MM.1S (cell line): ENCODE measurements at regions not wholly inside any gene's neighbourhood (a gene's known extent, or its start where the extent isn't known, plus 50 kb on each side); places are given as distances from the start of the nearest gene placed in this dataset.

Experiments used
- DNase-seq: peaks from one replicate; pipeline ENCODE4 v3.0.0-alpha.2; 2015
- H2AFZ ChIP-seq: fragments of 300-600 bp; sonication (generic); 2 replicates; pipeline ENCODE4 v1.6.0; 2016; ENCODE audit warnings: antibody characterized with exemption, low read length
- H3F3A ChIP-seq: fragments of 300-600 bp; sonication (generic); 2 replicates; pipeline ENCODE4 v1.6.1; 2016; ENCODE audit warnings: mild to moderate bottlenecking, antibody characterized with exemption, low read length, moderate library complexity, mixed read lengths; ENCODE audit not compliant: insufficient read depth
- H3K27ac ChIP-seq: fragments of 300-600 bp; sonication (generic); 2 replicates; pipeline ENCODE4 v1.5.1; 2016; ENCODE audit warnings: mild to moderate bottlenecking, low read length
- H3K27me3 ChIP-seq: fragments of 300-600 bp; sonication (generic); replicated peaks from 2 replicates; pipeline ENCODE4 v1.6.0; 2016; ENCODE audit warnings: low read length; ENCODE audit not compliant: insufficient read depth
- H3K36me3 ChIP-seq: fragments of 300-600 bp; sonication (generic); replicated peaks from 2 replicates; pipeline ENCODE4 v1.6.1; 2016; ENCODE audit warnings: mild to moderate bottlenecking, low read length, mixed read lengths; ENCODE audit not compliant: insufficient read depth
- H3K4me1 ChIP-seq: fragments of 300-600 bp; sonication (generic); 2 replicates; pipeline ENCODE4 v1.6.1; 2016; ENCODE audit warnings: low read length, mixed read lengths
- H3K4me2 ChIP-seq: fragments of 300-600 bp; sonication (generic); 2 replicates; pipeline ENCODE4 v1.6.0; 2016; ENCODE audit warnings: low read depth, low read length
- H3K4me3 ChIP-seq: fragments of 300-600 bp; sonication (generic); 2 replicates; pipeline ENCODE4 v1.5.1; 2016; ENCODE audit warnings: low read length, mixed read lengths
- H3K79me2 ChIP-seq: fragments of 300-600 bp; sonication (generic); 2 replicates; pipeline ENCODE4 v1.6.1; 2016; ENCODE audit warnings: mixed run types, low read length, mixed read lengths
- H3K9ac ChIP-seq: fragments of 300-600 bp; sonication (generic); 2 replicates; pipeline ENCODE4 v1.6.1; 2016; ENCODE audit warnings: low read length, mixed read lengths
- H3K9me2 ChIP-seq: fragments of 300-600 bp; sonication (generic); replicated peaks from 2 replicates; pipeline ENCODE4 v1.6.1; 2016; ENCODE audit warnings: mild to moderate bottlenecking, low read length, mixed read lengths; ENCODE audit not compliant: insufficient read depth
- H3K9me3 ChIP-seq: fragments of 300-600 bp; sonication (generic); replicated peaks from 2 replicates; pipeline ENCODE4 v1.6.1; 2016; ENCODE audit warnings: mild to moderate bottlenecking, low read length, mixed read lengths; ENCODE audit not compliant: insufficient read depth
- H4K20me1 ChIP-seq: fragments of 300-600 bp; sonication (generic); 2 replicates; pipeline ENCODE4 v1.6.1; 2016; ENCODE audit warnings: mild to moderate bottlenecking, low read length, moderate library complexity, mixed read lengths; ENCODE audit not compliant: insufficient read depth
- EZH2 ChIP-seq: fragments of 300-600 bp; sonication (generic); optimal IDR thresholded peaks from 2 replicates; pipeline ENCODE3; 2017; ENCODE audit warnings: low read depth, mild to moderate bottlenecking, antibody characterized with exemption, low read length, mixed read lengths
- EZH2phosphoT487 ChIP-seq: fragments of 300-600 bp; sonication (generic); IDR thresholded peaks from 2 replicates; pipeline ENCODE4 v1.6.1; 2018; ENCODE audit warnings: antibody characterized with exemption, low read length
- TF ChIP-seq, protein P1 (sequence below): fragments of 300-600 bp; sonication (generic); IDR thresholded peaks from 2 replicates; pipeline ENCODE4 v1.5.1; 2016; ENCODE audit warnings: antibody characterized with exemption, low read length, mixed read lengths

- no peak overlapping the region for H3K4me3 ChIP-seq
- no peak overlapping the region for H3K4me2 ChIP-seq
- no peaks in the 10 kb centered on the region for H3F3A ChIP-seq
- no peak overlapping the region for H3K27ac ChIP-seq
- H3K9me3 ChIP-seq = no peaks in the 10 kb centered on the region
- no peaks in the 10 kb centered on the region for H3K9me2 ChIP-seq
- H3K36me3 ChIP-seq = no peaks in the 10 kb centered on the region
- no peak overlapping the region for H2AFZ ChIP-seq
- H3K27me3 ChIP-seq = no peaks in the 10 kb centered on the region
- H3K4me1 ChIP-seq = no peaks in the 10 kb centered on the region
- no peak overlapping the region for H3K9ac ChIP-seq
- H3K79me2 ChIP-seq = no peaks in the 10 kb centered on the region
- no peaks in the 10 kb centered on the region for H4K20me1 ChIP-seq
- DNase-seq = no peak
- TF ChIP-seq EZH2phosphoT487 (no peak), EZH2 (no peak)
- TF ChIP-seq, protein P1, sequence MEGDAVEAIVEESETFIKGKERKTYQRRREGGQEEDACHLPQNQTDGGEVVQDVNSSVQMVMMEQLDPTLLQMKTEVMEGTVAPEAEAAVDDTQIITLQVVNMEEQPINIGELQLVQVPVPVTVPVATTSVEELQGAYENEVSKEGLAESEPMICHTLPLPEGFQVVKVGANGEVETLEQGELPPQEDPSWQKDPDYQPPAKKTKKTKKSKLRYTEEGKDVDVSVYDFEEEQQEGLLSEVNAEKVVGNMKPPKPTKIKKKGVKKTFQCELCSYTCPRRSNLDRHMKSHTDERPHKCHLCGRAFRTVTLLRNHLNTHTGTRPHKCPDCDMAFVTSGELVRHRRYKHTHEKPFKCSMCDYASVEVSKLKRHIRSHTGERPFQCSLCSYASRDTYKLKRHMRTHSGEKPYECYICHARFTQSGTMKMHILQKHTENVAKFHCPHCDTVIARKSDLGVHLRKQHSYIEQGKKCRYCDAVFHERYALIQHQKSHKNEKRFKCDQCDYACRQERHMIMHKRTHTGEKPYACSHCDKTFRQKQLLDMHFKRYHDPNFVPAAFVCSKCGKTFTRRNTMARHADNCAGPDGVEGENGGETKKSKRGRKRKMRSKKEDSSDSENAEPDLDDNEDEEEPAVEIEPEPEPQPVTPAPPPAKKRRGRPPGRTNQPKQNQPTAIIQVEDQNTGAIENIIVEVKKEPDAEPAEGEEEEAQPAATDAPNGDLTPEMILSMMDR = no peak
Measured at GRCh38 chr15:87219650-87220615, 1036.6 kb downstream of the NTRK3 start.

DNA sequence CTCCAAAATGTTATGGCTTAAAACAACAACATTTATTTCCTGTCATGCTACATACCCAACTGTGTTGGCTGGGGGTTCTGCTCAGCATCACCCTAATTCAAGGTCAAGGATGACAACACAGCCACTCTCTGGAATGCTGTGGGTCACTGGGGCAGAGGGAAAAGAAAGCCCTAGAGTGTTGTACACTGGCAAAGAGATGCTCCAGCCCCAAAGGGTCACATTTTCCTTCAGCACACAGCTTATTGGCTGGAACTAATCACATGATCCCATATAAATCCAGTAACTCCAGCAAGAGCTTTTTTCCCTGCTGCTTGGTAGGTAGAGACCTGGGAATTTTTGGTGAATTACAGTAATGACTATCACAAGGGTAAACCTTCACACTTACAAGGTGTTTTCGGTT, 1041.4 kb downstream of the NTRK3 start:
- H3K4me1 ChIP-seq = no peaks in the 10 kb centered on the region
- no peaks in the 10 kb centered on the region for H3K27me3 ChIP-seq
- no peak for DNase-seq
- H3K4me3 ChIP-seq = no peak overlapping the region
- no peaks in the 10 kb centered on the region for H3K79me2 ChIP-seq
- no peaks in the 10 kb centered on the region for H3K36me3 ChIP-seq
- no peaks in the 10 kb centered on the region for H3K9me2 ChIP-seq
- no peaks in the 10 kb centered on the region for H3K9me3 ChIP-seq
- TF ChIP-seq, protein P1 = no peak
- no peak for TF ChIP-seq EZH2
- no peak for TF ChIP-seq EZH2phosphoT487
- no peaks in the 10 kb centered on the region for H4K20me1 ChIP-seq
- H3F3A ChIP-seq = no peaks in the 10 kb centered on the region
- no peak overlapping the region for H3K4me2 ChIP-seq
- H3K9ac ChIP-seq = no peak overlapping the region
- H3K27ac ChIP-seq = no peak overlapping the region
- no peak overlapping the region for H2AFZ ChIP-seq

- H3K27ac ChIP-seq = no peak overlapping the region
- no peak overlapping the region for H3K4me2 ChIP-seq
- H3K9me3 ChIP-seq = no peaks in the 10 kb centered on the region
- TF ChIP-seq, protein P1 = no peak
- TF ChIP-seq EZH2 (no peak), EZH2phosphoT487 (no peak)
- no peaks in the 10 kb centered on the region for H3K4me1 ChIP-seq
- no peaks in the 10 kb centered on the region for H3K36me3 ChIP-seq
- H2AFZ ChIP-seq = no peak overlapping the region
- no peak overlapping the region for H3K4me3 ChIP-seq
- H3K9me2 ChIP-seq = no peaks in the 10 kb centered on the region
- no peaks in the 10 kb centered on the region for H3F3A ChIP-seq
- no peaks in the 10 kb centered on the region for H4K20me1 ChIP-seq
- no peak overlapping the region for H3K9ac ChIP-seq
- DNase-seq = no peak
- no peaks in the 10 kb centered on the region for H3K27me3 ChIP-seq
- H3K79me2 ChIP-seq = no peaks in the 10 kb centered on the region
Measured at GRCh38 chr15:87213626-87214025, 1042.9 kb downstream of the NTRK3 start.
